H1 (cell line): ENCODE measurements at regions not wholly inside any gene's neighbourhood (a gene's known extent, or its start where the extent isn't known, plus 50 kb on each side); places are given as distances from the start of the nearest gene placed in this dataset.

ENCODE experiments used
- CBX8 ChIP-seq: fragments of 300-800, 300-1000 bp; sonication (generic); IDR thresholded peaks from 2 replicates; pipeline ENCODE4 v1.7.1; 2016; ENCODE audit warnings: low read depth, low read length, borderline replicate concordance

GRCh38 chr4:189084671-189085070 is 856.0 kb upstream of the FRG1 start (continued):
- TF ChIP-seq CBX8: no peak
- TF ChIP-seq, all 59 proteins: peak for 4
